Mammary epithelial cell (primary cell): ENCODE measurements at regions not wholly inside any gene's neighbourhood (a gene's known extent, or its start where the extent isn't known, plus 50 kb on each side); places are given as distances from the start of the nearest gene placed in this dataset.

Experiments
- EZH2 ChIP-seq: IDR thresholded peaks from 2 replicates; pipeline ENCODE4 v1.6.1; 2012; ENCODE audit warnings: low read length, inconsistent platforms, borderline replicate concordance
- TF ChIP-seq, protein P1 (sequence below), 2 donors: IDR thresholded peaks in 1 of 2; conservative IDR thresholded peaks in 1 of 2; 2 replicates each; pipeline ENCODE4 v1.5.1; 2011 to 2012; ENCODE audit warnings: inconsistent platforms in 2 of 2, low read length in 2 of 2, mild to moderate bottlenecking in 2 of 2, control low read depth in 1 of 2, low read depth in 1 of 2; ENCODE audit not compliant: insufficient read depth in 1 of 2; ENCODE audit errors: extremely low read depth in 1 of 2

DNA sequence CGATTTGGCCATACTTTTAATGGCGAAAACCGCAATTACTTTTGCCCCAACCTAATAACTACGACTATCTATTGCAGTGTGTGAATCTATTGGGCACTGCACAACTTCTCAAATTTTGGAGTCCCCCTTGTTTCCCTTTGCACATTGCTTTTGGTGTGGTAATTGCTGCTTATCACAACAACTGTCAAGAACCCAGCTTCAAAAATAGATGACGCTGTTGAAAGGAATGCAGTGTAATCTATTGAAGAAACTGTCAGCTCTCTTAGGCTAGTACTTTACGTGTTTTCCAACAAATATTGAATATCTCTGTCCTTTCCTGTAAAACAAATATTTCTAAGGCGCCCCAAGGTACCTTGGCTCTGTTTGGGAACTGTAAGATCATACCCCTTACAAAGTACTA is 222.8 kb upstream of the UBE2E2 start:
- TF ChIP-seq, protein P1, sequence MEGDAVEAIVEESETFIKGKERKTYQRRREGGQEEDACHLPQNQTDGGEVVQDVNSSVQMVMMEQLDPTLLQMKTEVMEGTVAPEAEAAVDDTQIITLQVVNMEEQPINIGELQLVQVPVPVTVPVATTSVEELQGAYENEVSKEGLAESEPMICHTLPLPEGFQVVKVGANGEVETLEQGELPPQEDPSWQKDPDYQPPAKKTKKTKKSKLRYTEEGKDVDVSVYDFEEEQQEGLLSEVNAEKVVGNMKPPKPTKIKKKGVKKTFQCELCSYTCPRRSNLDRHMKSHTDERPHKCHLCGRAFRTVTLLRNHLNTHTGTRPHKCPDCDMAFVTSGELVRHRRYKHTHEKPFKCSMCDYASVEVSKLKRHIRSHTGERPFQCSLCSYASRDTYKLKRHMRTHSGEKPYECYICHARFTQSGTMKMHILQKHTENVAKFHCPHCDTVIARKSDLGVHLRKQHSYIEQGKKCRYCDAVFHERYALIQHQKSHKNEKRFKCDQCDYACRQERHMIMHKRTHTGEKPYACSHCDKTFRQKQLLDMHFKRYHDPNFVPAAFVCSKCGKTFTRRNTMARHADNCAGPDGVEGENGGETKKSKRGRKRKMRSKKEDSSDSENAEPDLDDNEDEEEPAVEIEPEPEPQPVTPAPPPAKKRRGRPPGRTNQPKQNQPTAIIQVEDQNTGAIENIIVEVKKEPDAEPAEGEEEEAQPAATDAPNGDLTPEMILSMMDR (conservative IDR thresholded peaks at IDR 0.05 in 1 of 2, IDR thresholded peaks at IDR 0.05 in 1 of 2; ENCODE audit: extremely low read depth in 1 of 2, insufficient read depth in 1 of 2, low read depth in 1 of 2, low read length in 2 of 2) = no peak
- no peak for TF ChIP-seq EZH2
